GM10266 (cell line): ENCODE measurements at regions not wholly inside any gene's neighbourhood (a gene's known extent, or its start where the extent isn't known, plus 50 kb on each side); places are given as distances from the start of the nearest gene placed in this dataset.
A peak's percentile ranks its signal among the peaks of the same experiment; 100 is the strongest.

ENCODE experiments used
- DNase-seq: peaks from one replicate; pipeline ENCODE4 v3.0.0; 2012; ENCODE audit errors: extremely low spot score
- CTCF ChIP-seq: IDR thresholded peaks from 2 replicates; pipeline ENCODE4 v1.5.1; 2012; ENCODE audit warnings: mild to moderate bottlenecking, low read depth; ENCODE audit not compliant: control insufficient read depth, insufficient read depth; ENCODE audit errors: missing control alignments

DNA sequence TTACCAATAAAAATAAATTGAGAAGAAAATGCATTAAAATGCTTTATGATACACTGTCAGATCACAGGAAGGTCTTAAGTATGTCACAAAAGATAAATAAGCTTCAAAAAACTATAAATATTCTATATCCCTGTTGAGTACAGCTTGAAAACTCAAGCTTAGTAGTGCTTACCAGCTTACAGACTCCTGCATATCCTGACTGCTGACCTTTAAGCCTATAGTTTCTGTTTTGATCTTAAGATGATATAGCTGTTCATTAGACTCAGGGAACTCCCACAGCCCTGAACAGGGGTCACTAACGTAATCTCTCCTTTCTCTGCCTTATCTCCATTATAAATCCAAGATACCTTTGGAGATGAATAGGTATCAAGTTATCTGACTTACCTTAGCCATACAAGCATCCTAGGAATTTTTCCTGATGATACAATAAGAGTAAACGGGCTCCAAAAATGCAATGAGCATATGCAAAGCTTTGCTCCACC lies 93.7 kb upstream of the RBBP8 start:
- TF ChIP-seq CTCF: no peak
- DNase-seq: no peak

DNA sequence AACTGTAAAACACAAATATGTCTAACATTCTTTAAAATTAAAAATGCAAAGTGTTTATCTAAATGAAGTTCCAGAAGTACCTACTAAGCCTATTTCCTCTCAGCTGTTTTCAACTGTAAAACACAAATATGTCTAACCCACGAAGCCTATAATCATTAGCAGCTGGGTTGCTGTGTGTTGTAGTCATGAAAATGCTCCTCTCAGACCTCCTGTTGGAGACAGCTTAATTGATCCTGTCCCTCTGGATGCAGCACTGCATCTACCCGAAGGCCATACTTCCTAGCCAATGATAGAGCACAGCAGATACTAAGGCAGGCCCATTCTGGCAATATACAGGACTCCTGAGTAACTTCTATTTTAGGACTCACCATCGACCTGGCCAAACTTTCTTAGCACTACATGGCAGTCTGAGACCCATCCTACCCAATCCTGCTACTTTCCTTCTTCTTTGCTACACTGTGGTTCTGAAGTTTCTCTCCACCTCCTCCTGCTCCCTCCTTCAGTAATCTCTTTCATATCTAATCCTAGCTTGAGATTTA lies 92.5 kb upstream of the RBBP8 start:
- no peak for TF ChIP-seq CTCF
- no peak for DNase-seq

DNA sequence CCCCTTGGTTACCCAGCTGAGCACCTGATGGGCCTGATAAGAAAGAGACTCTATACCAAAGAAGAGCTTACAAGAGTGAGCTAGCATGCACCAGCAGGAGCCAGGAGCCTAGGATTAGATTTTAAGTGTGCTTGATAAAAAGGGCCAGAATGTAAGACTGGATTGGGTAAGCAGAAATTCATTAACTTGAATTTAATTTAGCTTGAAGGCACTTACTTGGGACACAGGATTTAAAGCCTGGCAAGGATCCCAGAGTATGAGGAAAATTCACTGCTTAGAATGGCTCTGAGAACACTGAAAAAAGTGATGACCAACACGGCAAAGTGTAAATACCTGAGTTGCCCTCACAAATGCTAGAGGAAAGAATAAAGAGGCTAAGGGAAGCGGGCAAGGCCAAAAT lies 91.3 kb upstream of the RBBP8 start:
- TF ChIP-seq CTCF: no peak
- no peak for DNase-seq

GRCh38 chr18:22844190-22844589 lies 88.9 kb upstream of the RBBP8 start:
- DNase-seq: no peak

DNA sequence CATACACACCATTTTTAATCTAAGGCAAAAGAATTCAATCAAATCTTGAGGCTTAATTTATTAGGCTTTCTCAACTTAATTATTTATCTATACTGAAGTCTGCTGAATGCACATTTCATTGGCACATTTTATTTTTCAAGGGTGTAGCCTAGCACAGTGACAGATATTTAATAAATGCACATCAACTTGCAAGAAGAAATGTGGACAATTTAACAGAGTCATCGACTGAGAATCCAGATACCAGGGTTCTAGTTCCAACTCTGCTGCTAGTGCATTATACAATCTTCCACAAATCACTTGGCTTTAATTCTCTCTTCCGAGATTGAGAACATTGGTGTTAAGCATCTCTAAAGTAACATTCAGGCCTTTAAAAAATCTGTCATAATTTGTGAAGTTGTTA lies 88.5 kb upstream of the RBBP8 start:
- no peak for DNase-seq
- no peak for TF ChIP-seq CTCF

More at GRCh38 chr18:22844190-22844589, 88.9 kb upstream of the RBBP8 start:
- TF ChIP-seq CTCF: no peak

DNA sequence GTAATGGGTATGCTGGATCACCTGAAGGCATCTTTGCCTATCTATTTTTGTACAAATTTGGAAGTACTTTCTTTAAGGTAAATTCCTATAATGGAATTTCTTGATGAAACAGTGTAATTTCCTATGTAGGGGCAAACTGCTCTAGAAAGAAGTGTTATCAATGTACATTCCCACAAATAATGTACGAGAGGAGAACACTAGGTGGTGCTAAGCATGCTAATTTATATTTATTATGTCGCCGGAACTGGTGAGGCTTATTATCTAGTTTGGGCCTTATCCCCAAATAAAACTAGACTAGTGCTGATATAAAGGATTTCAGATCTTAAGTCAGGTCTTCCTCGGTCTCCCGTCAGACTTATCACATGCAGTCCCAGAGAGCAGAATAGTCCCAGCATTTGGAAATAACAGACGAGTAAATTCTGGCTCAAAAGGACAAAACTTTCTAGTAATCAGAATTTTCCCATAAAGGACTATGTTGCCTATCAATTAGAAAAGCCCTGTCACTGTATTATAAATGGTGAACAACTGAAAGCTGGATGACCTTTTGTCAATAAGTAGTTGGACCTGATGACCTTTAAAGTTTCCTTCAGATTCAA lies 86.9 kb upstream of the RBBP8 start:
- no peak for DNase-seq
- peak; percentile 40 for TF ChIP-seq CTCF

GRCh38 chr18:22846697-22847096 lies 86.4 kb upstream of the RBBP8 start:
- DNase-seq: no peak
- TF ChIP-seq CTCF: no peak
